B cell (primary cell): ENCODE measurements at regions not wholly inside any gene's neighbourhood (a gene's known extent, or its start where the extent isn't known, plus 50 kb on each side); places are given as distances from the start of the nearest gene placed in this dataset.

Experiments used
- EZH2 ChIP-seq: IDR thresholded peaks from 2 replicates; pipeline ENCODE4 v1.6.1; 2012; ENCODE audit warnings: borderline replicate concordance, low read depth, mild to moderate bottlenecking, moderate library complexity, low read length; ENCODE audit not compliant: insufficient read depth, poor library complexity, severe bottlenecking
- TF ChIP-seq, protein P1 (sequence below): fragments of 200-600 bp; IDR thresholded peaks from one replicate; pipeline ENCODE4 v1.8.0; 2022; ENCODE audit warnings: antibody characterized with exemption, mild to moderate bottlenecking

- TF ChIP-seq, protein P1, sequence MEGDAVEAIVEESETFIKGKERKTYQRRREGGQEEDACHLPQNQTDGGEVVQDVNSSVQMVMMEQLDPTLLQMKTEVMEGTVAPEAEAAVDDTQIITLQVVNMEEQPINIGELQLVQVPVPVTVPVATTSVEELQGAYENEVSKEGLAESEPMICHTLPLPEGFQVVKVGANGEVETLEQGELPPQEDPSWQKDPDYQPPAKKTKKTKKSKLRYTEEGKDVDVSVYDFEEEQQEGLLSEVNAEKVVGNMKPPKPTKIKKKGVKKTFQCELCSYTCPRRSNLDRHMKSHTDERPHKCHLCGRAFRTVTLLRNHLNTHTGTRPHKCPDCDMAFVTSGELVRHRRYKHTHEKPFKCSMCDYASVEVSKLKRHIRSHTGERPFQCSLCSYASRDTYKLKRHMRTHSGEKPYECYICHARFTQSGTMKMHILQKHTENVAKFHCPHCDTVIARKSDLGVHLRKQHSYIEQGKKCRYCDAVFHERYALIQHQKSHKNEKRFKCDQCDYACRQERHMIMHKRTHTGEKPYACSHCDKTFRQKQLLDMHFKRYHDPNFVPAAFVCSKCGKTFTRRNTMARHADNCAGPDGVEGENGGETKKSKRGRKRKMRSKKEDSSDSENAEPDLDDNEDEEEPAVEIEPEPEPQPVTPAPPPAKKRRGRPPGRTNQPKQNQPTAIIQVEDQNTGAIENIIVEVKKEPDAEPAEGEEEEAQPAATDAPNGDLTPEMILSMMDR: no peak
- no peak for TF ChIP-seq EZH2
These were observed 328.8 kb upstream of the GRM7 start for GRCh38 chr3:6532101-6532500.
